Neuronal stem cell (in vitro differentiated cells): ENCODE measurements at regions not wholly inside any gene's neighbourhood (a gene's known extent, or its start where the extent isn't known, plus 50 kb on each side); places are given as distances from the start of the nearest gene placed in this dataset.

Experiments used
- DNase-seq: peaks from one replicate; pipeline ENCODE4 v3.0.0-alpha.2; 2013; ENCODE audit warnings: low spot score
- H2AFZ ChIP-seq: one replicate; pipeline ENCODE4 v1.6.1; 2013; ENCODE audit warnings: mild to moderate bottlenecking, low read length, inconsistent platforms
- H2AK5ac ChIP-seq: 2 replicates; pipeline ENCODE4 v1.6.1; 2013; ENCODE audit warnings: low read depth, mild to moderate bottlenecking, inconsistent platforms, low read length, moderate library complexity, mixed read lengths
- H2BK120ac ChIP-seq: 2 replicates; pipeline ENCODE4 v1.6.1; 2013; ENCODE audit warnings: low read depth, mild to moderate bottlenecking, inconsistent platforms, low read length, moderate library complexity, mixed read lengths
- H2BK12ac ChIP-seq: one replicate; pipeline ENCODE4 v1.6.1; 2013; ENCODE audit warnings: low read length, inconsistent platforms
- H2BK15ac ChIP-seq: 2 replicates; pipeline ENCODE4 v1.6.1; 2013; ENCODE audit warnings: mild to moderate bottlenecking, low read length, inconsistent platforms, mixed read lengths
- H2BK5ac ChIP-seq: one replicate; pipeline ENCODE4 v1.6.1; 2013; ENCODE audit warnings: inconsistent platforms, mild to moderate bottlenecking, low read length, moderate library complexity
- H3K14ac ChIP-seq: one replicate; pipeline ENCODE4 v1.6.1; 2013; ENCODE audit warnings: low read length, inconsistent platforms
- H3K18ac ChIP-seq: 2 replicates; pipeline ENCODE4 v1.6.1; 2013; ENCODE audit warnings: low read length, inconsistent platforms
- H3K23ac ChIP-seq: 2 replicates; pipeline ENCODE4 v1.6.1; 2013; ENCODE audit warnings: low read depth, mild to moderate bottlenecking, mixed read lengths, low read length, inconsistent platforms; ENCODE audit not compliant: poor library complexity
- H3K27ac ChIP-seq: replicated peaks from 3 replicates; pipeline ENCODE4 v1.5.1; 2013; ENCODE audit warnings: low read length, inconsistent platforms
- H3K27me3 ChIP-seq, 3 experiments: 2 replicates each; pipeline ENCODE4 v1.6.1; 2013; ENCODE audit warnings: low read length in 3 of 3, mild to moderate bottlenecking in 2 of 3, inconsistent platforms in 1 of 3, low read depth in 1 of 3, mixed read lengths in 1 of 3, moderate library complexity in 1 of 3; ENCODE audit not compliant: control insufficient read depth in 3 of 3, insufficient read depth in 3 of 3
- H3K36me3 ChIP-seq, 2 donors: replicated peaks in 1 of 2; 2 replicates each; pipeline ENCODE4 v1.6.1; 2013; ENCODE audit warnings: low read length in 2 of 2; ENCODE audit not compliant: control insufficient read depth in 2 of 2, insufficient read depth in 2 of 2
- H3K4ac ChIP-seq: 2 replicates; pipeline ENCODE4 v1.6.1; 2013; ENCODE audit warnings: inconsistent platforms, mild to moderate bottlenecking, low read length, moderate library complexity
- H3K4me1 ChIP-seq, 2 donors: 1 replicate in 1 of 2; 2 replicates in 1 of 2; pipeline ENCODE4 v1.6.1; 2013; ENCODE audit warnings: low read length in 2 of 2, low read depth in 1 of 2; ENCODE audit not compliant: control insufficient read depth in 2 of 2, insufficient read depth in 1 of 2
- H3K4me2 ChIP-seq: one replicate; pipeline ENCODE4 v1.6.1; 2013; ENCODE audit warnings: mild to moderate bottlenecking, low read length, inconsistent platforms; ENCODE audit not compliant: insufficient read depth, poor library complexity, severe bottlenecking
- H3K4me3 ChIP-seq, 2 donors: 2 replicates each; pipeline ENCODE4 v1.5.1; 2013; ENCODE audit warnings: low read length in 2 of 2, mild to moderate bottlenecking in 2 of 2, inconsistent platforms in 1 of 2, moderate library complexity in 1 of 2
- H3K79me1 ChIP-seq: one replicate; pipeline ENCODE4 v1.6.1; 2013; ENCODE audit warnings: low read depth, mild to moderate bottlenecking, inconsistent platforms, low read length, moderate library complexity
- H3K9ac ChIP-seq: one replicate; pipeline ENCODE4 v1.6.1; 2013; ENCODE audit warnings: mild to moderate bottlenecking, low read depth, low read length, inconsistent platforms; ENCODE audit not compliant: poor library complexity
- H3K9me3 ChIP-seq, 2 donors: replicated peaks in 1 of 2; 2 replicates each; pipeline versions ENCODE3 to v1.6.1; 2013; ENCODE audit warnings: low read length in 2 of 2, mild to moderate bottlenecking in 2 of 2, inconsistent platforms in 1 of 2, low read depth in 1 of 2, mixed read lengths in 1 of 2, moderate library complexity in 1 of 2; ENCODE audit not compliant: control insufficient read depth in 2 of 2, insufficient read depth in 1 of 2
- H4K8ac ChIP-seq: one replicate; pipeline ENCODE4 v1.6.1; 2013; ENCODE audit warnings: low read depth, mild to moderate bottlenecking, inconsistent platforms, low read length, moderate library complexity
- H4K91ac ChIP-seq: one replicate; pipeline ENCODE4 v1.6.1; 2013; ENCODE audit warnings: low read length, low read depth, mild to moderate bottlenecking, inconsistent platforms; ENCODE audit not compliant: poor library complexity
- WGBS, 2 donors: extraction: QIAGEN DNeasy Blood & Tissue Kit; methylation state at CpG; one replicate each; pipeline ENCODE4 v1.1.7; 2013; ENCODE audit warnings: missing lambda C conversion rate in 2 of 2, mixed read lengths in 1 of 2; ENCODE audit not compliant: insufficient read length in 2 of 2, insufficient replicate concordance in 1 of 2; ENCODE audit errors: extremely low coverage in 2 of 2; 5-methylcytosine and 5-hydroxymethylcytosine counted together

GRCh38 chr16:6777624-6778023 is 555.0 kb upstream of the RBFOX1 start:
- no peak overlapping the region for H3K4me2 ChIP-seq
- H3K4me3 ChIP-seq: no peak overlapping the region
- H3K18ac ChIP-seq: no peak overlapping the region
- H3K23ac ChIP-seq: no peak overlapping the region
- H2BK5ac ChIP-seq: no peak overlapping the region
- no peak overlapping the region for H3K14ac ChIP-seq
- no peak overlapping the region for H3K9ac ChIP-seq
- DNase-seq: no peak
- H3K4ac ChIP-seq: no peak overlapping the region
- no peak overlapping the region for H2BK15ac ChIP-seq
- H2BK12ac ChIP-seq: no peak overlapping the region
- H3K27me3 ChIP-seq: no peaks in the 10 kb centered on the region
- no peak overlapping the region for H3K27ac ChIP-seq
- no peak overlapping the region for H2AFZ ChIP-seq
- H2AK5ac ChIP-seq: no peak overlapping the region
- no peak overlapping the region for H2BK120ac ChIP-seq
- H3K36me3 ChIP-seq: no peaks in the 10 kb centered on the region
- no peaks in the 10 kb centered on the region for H3K4me1 ChIP-seq
- H3K79me1 ChIP-seq: no peaks in the 10 kb centered on the region
- no peak overlapping the region for H4K91ac ChIP-seq
- H4K8ac ChIP-seq: no peak overlapping the region
- H3K9me3 ChIP-seq: no peaks in the 10 kb centered on the region

- Histone ChIP-seq H3K9me3 (no peaks in the 10 kb centered on the region), H2BK120ac (no peak overlapping the region), H3K4me1 (no peaks in the 10 kb centered on the region), H3K36me3 (no peaks in the 10 kb centered on the region), H3K14ac (no peak overlapping the region), H4K91ac (no peak overlapping the region), H3K4me2 (no peak overlapping the region), H2AK5ac (no peak overlapping the region), H3K4me3 (no peak overlapping the region), H4K8ac (no peak overlapping the region), H2BK5ac (no peak overlapping the region), H3K4ac (no peak overlapping the region), H2BK15ac (no peak overlapping the region), H3K9ac (no peak overlapping the region), H3K79me1 (no peaks in the 10 kb centered on the region), H2BK12ac (no peak overlapping the region), H2AFZ (no peak overlapping the region), H3K27me3 (no peaks in the 10 kb centered on the region), H3K18ac (no peak overlapping the region), H3K23ac (no peak overlapping the region), H3K27ac (no peak overlapping the region)
- no CpG with 5 or more reads among the region's 7 CpGs for WGBS, 2 donors
- no peak for DNase-seq
These were observed 556.9 kb upstream of the RBFOX1 start for GRCh38 chr16:6775712-6776111.

GRCh38 chr16:6771956-6772355 is 560.7 kb upstream of the RBFOX1 start:
- Histone ChIP-seq H2BK12ac (no peak overlapping the region), H3K14ac (no peak overlapping the region), H2BK15ac (no peak overlapping the region), H3K36me3 (no peaks in the 10 kb centered on the region), H3K9me3 (no peaks in the 10 kb centered on the region), H3K79me1 (no peaks in the 10 kb centered on the region), H3K4me2 (no peak overlapping the region), H3K27ac (no peak overlapping the region), H2AK5ac (no peak overlapping the region), H3K18ac (no peak overlapping the region), H2BK120ac (no peak overlapping the region), H3K4me1 (no peaks in the 10 kb centered on the region), H3K9ac (no peak overlapping the region), H3K4me3 (no peak overlapping the region), H3K23ac (no peak overlapping the region), H2AFZ (no peak overlapping the region), H3K4ac (no peak overlapping the region), H3K27me3 (no peaks in the 10 kb centered on the region), H4K91ac (no peak overlapping the region), H2BK5ac (no peak overlapping the region), H4K8ac (no peak overlapping the region)
- WGBS, 2 donors: no CpG with 5 or more reads among the region's 4 CpGs
- no peak for DNase-seq

- Histone ChIP-seq H2BK15ac (no peak overlapping the region), H3K9me3 (no peaks in the 10 kb centered on the region), H2AK5ac (no peak overlapping the region), H2BK5ac (no peak overlapping the region), H2BK12ac (no peak overlapping the region), H3K18ac (no peak overlapping the region), H2AFZ (no peak overlapping the region), H4K91ac (no peak overlapping the region), H2BK120ac (no peak overlapping the region), H3K4ac (no peak overlapping the region), H3K36me3 (no peaks in the 10 kb centered on the region), H3K4me1 (no peaks in the 10 kb centered on the region), H3K4me2 (no peak overlapping the region), H3K9ac (no peak overlapping the region), H4K8ac (no peak overlapping the region), H3K23ac (no peak overlapping the region), H3K79me1 (no peaks in the 10 kb centered on the region), H3K27ac (no peak overlapping the region), H3K4me3 (no peak overlapping the region), H3K14ac (no peak overlapping the region), H3K27me3 (no peaks in the 10 kb centered on the region)
- no peak for DNase-seq
- WGBS, 2 donors: no CpG with 5 or more reads among the region's 9 CpGs
These were observed 579.1 kb upstream of the RBFOX1 start for GRCh38 chr16:6753553-6753952.
